HEK293 (cell line): ENCODE measurements at regions not wholly inside any gene's neighbourhood (a gene's known extent, or its start where the extent isn't known, plus 50 kb on each side); places are given as distances from the start of the nearest gene placed in this dataset.

Experiments used
- SP2 ChIP-seq: fragments of 450-650 bp; formaldehyde crosslinking; IDR thresholded peaks from 2 replicates; pipeline ENCODE4 v1.5.1; 2016; ENCODE audit warnings: missing biosample characterization, missing genetic modification characterization
- YY1 ChIP-seq: fragments of 450-650 bp; formaldehyde crosslinking; IDR thresholded peaks from 2 replicates; pipeline ENCODE4 v1.5.1; 2018; ENCODE audit warnings: missing biosample characterization, missing genetic modification characterization
- ZBTB8A ChIP-seq: fragments of 450-650 bp; formaldehyde crosslinking; IDR thresholded peaks from 2 replicates; pipeline ENCODE4 v1.5.1; 2016; ENCODE audit warnings: missing biosample characterization, missing genetic modification characterization
- ZFP3 ChIP-seq: fragments of 450-650 bp; formaldehyde crosslinking; IDR thresholded peaks from 2 replicates; pipeline ENCODE4 v1.5.1; 2016; ENCODE audit warnings: low read depth, missing biosample characterization, missing genetic modification characterization
- ZNF184 ChIP-seq: fragments of 450-650 bp; IDR thresholded peaks from 2 replicates; pipeline ENCODE4 v1.5.1; 2018; ENCODE audit warnings: missing biosample characterization, mild to moderate bottlenecking, missing genetic modification characterization
- ZNF394 ChIP-seq: fragments of 450-650 bp; formaldehyde crosslinking; IDR thresholded peaks from 2 replicates; pipeline ENCODE4 v1.5.1; 2016; ENCODE audit warnings: missing biosample characterization, missing genetic modification characterization, mild to moderate bottlenecking, moderate library complexity, borderline replicate concordance
- ZNF521 ChIP-seq: fragments of 450-650 bp; formaldehyde crosslinking; IDR thresholded peaks from 2 replicates; pipeline ENCODE4 v1.5.1; 2017; ENCODE audit warnings: missing biosample characterization, mild to moderate bottlenecking, missing genetic modification characterization
- ZNF610 ChIP-seq: fragments of 450-650 bp; formaldehyde crosslinking; IDR thresholded peaks from 2 replicates; pipeline ENCODE4 v1.5.1; 2016; ENCODE audit warnings: missing biosample characterization, missing genetic modification characterization, borderline replicate concordance
- TF ChIP-seq, protein P1 (sequence below): fragments of 450-650 bp; formaldehyde crosslinking; IDR thresholded peaks from 2 replicates; pipeline ENCODE4 v1.5.1; 2016; ENCODE audit warnings: missing biosample characterization, missing genetic modification characterization
- TF ChIP-seq, protein P2 (sequence below): fragments of 450-650 bp; formaldehyde crosslinking; IDR thresholded peaks from 2 replicates; pipeline ENCODE4 v1.5.1; 2016; ENCODE audit warnings: missing biosample characterization, missing genetic modification characterization

DNA sequence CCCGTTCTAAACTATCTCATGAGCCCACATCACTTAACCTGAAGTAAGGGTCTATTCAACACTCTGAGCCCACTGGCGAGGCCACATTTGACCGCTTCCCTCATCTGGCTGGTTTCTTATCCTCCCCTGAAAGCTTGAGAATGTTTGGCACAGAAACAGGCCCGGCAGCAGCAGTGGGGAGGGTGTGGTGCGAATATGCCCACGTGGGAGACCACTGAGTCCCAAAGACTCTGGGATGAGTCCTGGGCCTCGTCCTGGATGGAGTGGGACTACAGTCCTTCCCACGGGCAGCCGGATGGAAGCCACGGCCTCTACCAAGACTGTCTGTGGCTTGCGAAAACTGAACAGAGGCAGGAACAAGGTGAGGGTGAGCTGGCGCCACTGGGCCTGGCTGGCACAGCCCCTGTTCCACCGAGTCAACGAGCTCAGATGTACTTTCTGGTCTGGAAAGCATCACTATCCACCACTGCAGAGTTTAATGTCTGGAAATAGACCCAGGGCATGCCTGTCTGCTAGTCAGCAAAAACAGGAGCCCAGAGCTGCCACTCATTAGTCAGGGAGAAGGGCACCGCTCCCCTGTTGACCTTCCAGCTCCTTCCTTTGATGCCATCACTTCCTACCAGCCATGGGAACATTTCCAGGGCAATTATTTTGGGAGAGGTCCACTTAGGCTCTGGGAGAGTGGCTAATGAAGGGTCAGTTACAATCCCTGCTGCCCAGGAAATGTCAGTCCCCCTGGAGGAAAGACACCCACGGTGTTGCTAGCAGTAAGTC, 386.6 kb downstream of the MATN1 start:
- TF ChIP-seq ZBTB8A (no peak), ZNF184 (tag by site-specific recombination) (no peak), YY1 (tag by site-specific recombination) (no peak), ZNF394 (tag by site-specific recombination) (no peak), ZNF610 (no peak), ZFP3 (tag by site-specific recombination) (no peak), SP2 (no peak), ZNF521 (no peak)
- TF ChIP-seq, protein P1, sequence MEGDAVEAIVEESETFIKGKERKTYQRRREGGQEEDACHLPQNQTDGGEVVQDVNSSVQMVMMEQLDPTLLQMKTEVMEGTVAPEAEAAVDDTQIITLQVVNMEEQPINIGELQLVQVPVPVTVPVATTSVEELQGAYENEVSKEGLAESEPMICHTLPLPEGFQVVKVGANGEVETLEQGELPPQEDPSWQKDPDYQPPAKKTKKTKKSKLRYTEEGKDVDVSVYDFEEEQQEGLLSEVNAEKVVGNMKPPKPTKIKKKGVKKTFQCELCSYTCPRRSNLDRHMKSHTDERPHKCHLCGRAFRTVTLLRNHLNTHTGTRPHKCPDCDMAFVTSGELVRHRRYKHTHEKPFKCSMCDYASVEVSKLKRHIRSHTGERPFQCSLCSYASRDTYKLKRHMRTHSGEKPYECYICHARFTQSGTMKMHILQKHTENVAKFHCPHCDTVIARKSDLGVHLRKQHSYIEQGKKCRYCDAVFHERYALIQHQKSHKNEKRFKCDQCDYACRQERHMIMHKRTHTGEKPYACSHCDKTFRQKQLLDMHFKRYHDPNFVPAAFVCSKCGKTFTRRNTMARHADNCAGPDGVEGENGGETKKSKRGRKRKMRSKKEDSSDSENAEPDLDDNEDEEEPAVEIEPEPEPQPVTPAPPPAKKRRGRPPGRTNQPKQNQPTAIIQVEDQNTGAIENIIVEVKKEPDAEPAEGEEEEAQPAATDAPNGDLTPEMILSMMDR, result no peak
- TF ChIP-seq, protein P2, sequence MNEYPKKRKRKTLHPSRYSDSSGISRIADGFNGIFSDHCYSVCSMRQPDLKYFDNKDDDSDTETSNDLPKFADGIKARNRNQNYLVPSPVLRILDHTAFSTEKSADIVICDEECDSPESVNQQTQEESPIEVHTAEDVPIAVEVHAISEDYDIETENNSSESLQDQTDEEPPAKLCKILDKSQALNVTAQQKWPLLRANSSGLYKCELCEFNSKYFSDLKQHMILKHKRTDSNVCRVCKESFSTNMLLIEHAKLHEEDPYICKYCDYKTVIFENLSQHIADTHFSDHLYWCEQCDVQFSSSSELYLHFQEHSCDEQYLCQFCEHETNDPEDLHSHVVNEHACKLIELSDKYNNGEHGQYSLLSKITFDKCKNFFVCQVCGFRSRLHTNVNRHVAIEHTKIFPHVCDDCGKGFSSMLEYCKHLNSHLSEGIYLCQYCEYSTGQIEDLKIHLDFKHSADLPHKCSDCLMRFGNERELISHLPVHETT (tag by site-specific recombination), result no peak
